ENCODE measurements at regions not wholly inside any gene's neighbourhood (a gene's known extent, or its start where the extent isn't known, plus 50 kb on each side); places are given as distances from the start of the nearest gene placed in this dataset.

DNA sequence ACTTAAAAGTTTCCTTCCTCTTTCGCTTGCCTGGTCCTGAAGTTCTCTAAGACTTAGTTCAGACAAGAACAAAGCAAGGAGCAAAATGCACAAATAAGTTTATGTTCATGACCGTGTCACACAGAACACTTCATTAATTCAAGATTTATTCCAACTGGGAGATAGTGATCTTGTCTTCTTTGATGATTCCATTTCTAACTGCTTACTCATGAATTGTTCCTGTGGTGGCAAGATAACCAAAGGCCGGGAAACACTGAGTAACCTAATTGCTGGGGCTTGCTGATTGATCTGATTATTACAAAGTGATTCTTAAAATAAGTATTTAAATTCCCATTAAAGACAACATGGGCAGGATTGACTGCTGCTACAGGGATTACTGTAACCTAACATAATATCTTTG lies 1462.9 kb upstream of the RAG2 start:
- no peak overlapping the region for H3K27ac ChIP-seq
- DNase-seq (ENCODE audit: low spot score): no peak
- TF ChIP-seq, protein P1, sequence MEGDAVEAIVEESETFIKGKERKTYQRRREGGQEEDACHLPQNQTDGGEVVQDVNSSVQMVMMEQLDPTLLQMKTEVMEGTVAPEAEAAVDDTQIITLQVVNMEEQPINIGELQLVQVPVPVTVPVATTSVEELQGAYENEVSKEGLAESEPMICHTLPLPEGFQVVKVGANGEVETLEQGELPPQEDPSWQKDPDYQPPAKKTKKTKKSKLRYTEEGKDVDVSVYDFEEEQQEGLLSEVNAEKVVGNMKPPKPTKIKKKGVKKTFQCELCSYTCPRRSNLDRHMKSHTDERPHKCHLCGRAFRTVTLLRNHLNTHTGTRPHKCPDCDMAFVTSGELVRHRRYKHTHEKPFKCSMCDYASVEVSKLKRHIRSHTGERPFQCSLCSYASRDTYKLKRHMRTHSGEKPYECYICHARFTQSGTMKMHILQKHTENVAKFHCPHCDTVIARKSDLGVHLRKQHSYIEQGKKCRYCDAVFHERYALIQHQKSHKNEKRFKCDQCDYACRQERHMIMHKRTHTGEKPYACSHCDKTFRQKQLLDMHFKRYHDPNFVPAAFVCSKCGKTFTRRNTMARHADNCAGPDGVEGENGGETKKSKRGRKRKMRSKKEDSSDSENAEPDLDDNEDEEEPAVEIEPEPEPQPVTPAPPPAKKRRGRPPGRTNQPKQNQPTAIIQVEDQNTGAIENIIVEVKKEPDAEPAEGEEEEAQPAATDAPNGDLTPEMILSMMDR (IDR thresholded peaks at IDR 0.05): no peak
- no peak overlapping the region for H3K4me3 ChIP-seq

DNA sequence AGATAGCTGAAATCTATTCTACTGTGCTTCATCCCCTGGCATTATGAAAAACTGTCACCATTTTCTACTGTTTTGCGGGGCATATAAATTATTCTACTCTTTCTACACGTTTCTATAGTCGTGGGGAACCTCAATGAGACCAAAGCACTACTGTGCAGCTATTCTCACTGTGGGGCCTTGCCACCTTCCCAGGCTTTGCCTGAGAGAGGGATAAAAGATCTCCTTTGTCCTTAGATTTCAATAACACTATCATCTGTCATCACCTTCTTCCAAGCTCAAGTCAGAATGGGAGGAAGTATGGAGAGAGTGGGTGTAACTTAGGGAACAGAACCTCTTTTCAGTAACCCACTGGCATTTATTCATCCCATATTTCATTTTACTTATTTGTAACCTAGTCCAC lies 1462.1 kb upstream of the RAG2 start:
- H3K27ac ChIP-seq: no peak overlapping the region
- TF ChIP-seq, protein P1 (IDR thresholded peaks at IDR 0.05): no peak
- DNase-seq (ENCODE audit: low spot score): no peak
- no peak overlapping the region for H3K4me3 ChIP-seq

DNA sequence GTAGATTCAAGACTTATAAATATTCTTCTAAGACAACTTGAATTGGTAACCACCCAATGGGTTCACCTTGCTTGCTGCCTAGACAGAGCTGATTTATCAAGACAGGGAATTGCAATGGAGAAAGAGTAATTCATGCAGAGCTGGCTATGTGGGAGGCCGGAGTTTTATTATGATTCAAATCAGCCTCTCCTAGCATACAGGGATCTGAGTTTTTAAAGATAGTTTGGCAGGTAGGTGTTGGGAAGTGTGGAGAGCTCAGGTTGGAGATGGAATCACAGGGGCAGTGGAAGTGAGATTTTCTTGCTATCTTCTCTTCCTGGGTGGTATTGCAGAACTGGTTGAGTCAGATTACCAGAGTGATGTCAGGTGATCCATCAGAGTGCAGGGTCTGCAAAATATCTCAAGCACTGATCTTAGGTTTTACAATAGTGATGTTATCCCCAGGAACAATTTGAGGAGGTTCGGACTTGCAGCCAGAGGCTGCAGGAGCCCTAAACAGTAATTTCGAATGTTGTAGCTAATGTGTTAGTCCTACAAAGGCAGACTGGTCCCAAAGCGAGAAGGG lies 1448.6 kb upstream of the RAG2 start:
- TF ChIP-seq, protein P1 (IDR thresholded peaks at IDR 0.05): no peak
- DNase-seq (ENCODE audit: low spot score): no peak
- Histone ChIP-seq H3K27ac (no peak overlapping the region), H3K4me3 (no peak overlapping the region)

DNA sequence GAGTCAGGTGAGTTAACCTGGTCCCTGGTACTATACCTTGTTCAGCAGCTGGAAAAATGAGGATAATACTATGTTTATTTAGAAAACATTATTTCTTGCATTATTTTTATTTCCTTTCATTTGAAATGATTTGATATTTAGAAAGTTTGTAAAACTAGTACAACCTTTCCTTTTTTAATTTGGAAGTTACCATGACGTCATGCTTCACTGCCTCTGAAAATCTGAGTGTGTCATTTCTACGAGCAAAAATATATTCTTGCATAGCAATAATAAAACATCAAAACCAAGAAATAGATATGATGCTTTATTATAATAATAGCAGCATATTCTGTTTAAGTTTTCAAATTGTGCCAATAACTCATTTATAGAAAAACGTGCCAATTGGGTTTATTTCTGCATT lies 1445.0 kb upstream of the RAG2 start:
- Histone ChIP-seq H3K27ac (no peak overlapping the region), H3K4me3 (no peak overlapping the region)
- no peak for DNase-seq (ENCODE audit: low spot score)
- TF ChIP-seq, protein P1 (IDR thresholded peaks at IDR 0.05): no peak

DNA sequence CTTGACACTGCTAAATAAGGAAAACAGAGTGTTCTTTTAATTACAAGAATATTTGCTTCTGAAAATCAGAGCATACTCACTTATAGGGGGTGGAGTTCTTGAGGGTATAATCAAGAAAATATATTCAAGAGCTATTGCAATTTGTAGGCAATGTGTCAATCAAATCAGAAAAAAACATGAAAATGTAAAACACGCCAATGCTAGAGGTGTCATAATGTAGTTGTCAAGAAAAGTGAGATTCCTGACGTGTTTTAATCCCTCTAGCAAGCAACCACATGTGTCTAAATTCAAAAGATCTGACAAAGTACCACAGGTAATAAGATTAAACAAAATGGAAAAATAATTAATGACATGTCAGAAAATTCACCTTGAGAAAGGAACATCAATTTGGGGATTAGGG lies 1440.7 kb upstream of the RAG2 start:
- TF ChIP-seq, protein P1 (IDR thresholded peaks at IDR 0.05): no peak
- Histone ChIP-seq H3K27ac (no peak overlapping the region), H3K4me3 (no peak overlapping the region)

DNA sequence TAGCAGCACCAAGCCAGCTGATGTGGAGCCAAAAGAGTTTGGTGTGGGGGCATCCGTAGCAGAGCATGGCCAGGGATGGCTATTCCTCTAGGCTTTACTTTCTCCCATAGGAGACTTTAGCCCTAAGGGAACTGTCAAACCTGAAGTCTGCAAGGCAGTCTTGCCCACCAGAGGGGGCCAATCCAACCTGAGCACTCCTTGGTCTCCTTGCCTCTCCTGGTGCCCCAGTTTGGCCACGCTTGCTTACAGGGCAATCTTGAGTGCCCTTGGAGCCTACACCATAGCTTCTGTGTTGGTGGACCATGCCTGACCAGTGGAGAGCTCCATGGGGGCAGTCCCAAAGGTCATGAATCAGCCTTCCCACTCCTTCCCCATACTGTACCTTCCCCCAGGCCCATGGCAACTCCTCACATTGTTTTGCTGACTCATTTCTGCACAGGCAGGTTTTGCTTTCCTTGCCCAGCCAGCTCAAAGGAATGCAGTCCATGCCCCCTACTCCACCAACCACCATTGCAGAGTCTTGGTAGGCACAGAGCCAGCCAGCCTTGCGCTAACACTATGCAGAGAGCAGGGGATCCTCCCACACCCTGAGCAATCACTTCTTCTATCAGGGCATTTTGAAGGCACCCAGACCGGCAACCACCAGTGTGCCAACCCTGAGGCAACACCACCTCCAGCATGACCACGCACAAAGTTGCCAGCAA lies 1421.2 kb upstream of the RAG2 start:
- TF ChIP-seq, protein P1 (IDR thresholded peaks at IDR 0.05): no peak
- H3K4me3 ChIP-seq: no peak overlapping the region
- no peak overlapping the region for H3K27ac ChIP-seq
- DNase-seq (ENCODE audit: low spot score): no peak

More for the DNA sequence above, 1440.7 kb upstream of the RAG2 start:
- no peak for DNase-seq (ENCODE audit: low spot score)

DNA sequence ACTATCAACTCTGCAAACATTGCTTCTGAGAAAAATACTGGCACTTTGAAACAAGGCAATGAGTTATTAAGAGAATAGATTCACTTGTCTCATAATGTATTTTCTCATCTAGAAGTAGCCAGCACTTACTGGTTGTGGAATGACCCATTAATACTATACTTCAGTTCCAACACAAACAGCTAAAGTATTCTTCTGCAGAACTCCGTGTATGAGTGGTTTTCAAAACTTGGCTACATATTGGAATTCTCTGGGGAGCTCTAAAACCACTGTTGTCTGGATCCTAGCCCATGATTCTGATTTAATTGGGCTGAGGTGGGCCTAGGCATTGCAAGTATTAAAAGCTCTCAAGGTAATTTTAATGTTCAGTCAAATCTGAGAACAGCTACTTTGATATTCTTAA lies 1416.4 kb upstream of the RAG2 start:
- H3K27ac ChIP-seq: no peak overlapping the region
- DNase-seq (ENCODE audit: low spot score): no peak

More for the DNA sequence above, 1416.4 kb upstream of the RAG2 start:
- H3K4me3 ChIP-seq: no peak overlapping the region
- TF ChIP-seq, protein P1 (IDR thresholded peaks at IDR 0.05): no peak

All from coronary artery (tissue), 2 donors.